Thoracic aorta (tissue), 2 donors: ENCODE measurements at regions not wholly inside any gene's neighbourhood (a gene's known extent, or its start where the extent isn't known, plus 50 kb on each side); places are given as distances from the start of the nearest gene placed in this dataset.

ENCODE experiments used
- ATAC-seq: fragments of 150-250 bp; one replicate; pipeline ENCODE4 v1.8.0; 2017; ENCODE audit warnings: low read depth; ENCODE audit not compliant: insufficient number of reproducible peaks, low FRiP score
- DNase-seq: peaks from one replicate; pipeline ENCODE4 v3.0.0-alpha.2; 2020; ENCODE audit warnings: low spot score
- H3K27ac ChIP-seq, 2 donors: fragments of 200-600 bp; sonication (generic); 1 replicate in 1 of 2; 2 replicates in 1 of 2; pipeline ENCODE4 v1.5.1; 2016; ENCODE audit warnings: mild to moderate bottlenecking in 2 of 2, moderate library complexity in 2 of 2
- H3K27me3 ChIP-seq: fragments of 200-600 bp; sonication (generic); replicated peaks from 2 replicates; pipeline ENCODE4 v1.6.0; 2016; ENCODE audit warnings: mild to moderate bottlenecking; ENCODE audit not compliant: insufficient read depth
- H3K36me3 ChIP-seq: fragments of 200-600 bp; sonication (generic); one replicate; pipeline ENCODE4 v1.5.1; 2016
- H3K4me1 ChIP-seq, 2 donors: fragments of 200-600 bp; sonication (generic); 1 replicate in 1 of 2; 2 replicates in 1 of 2; pipeline versions ENCODE4 v1.5.1 to v1.6.0; 2016; ENCODE audit warnings: low read depth in 2 of 2, mild to moderate bottlenecking in 1 of 2; ENCODE audit not compliant: control insufficient read depth in 1 of 2
- H3K4me3 ChIP-seq: fragments of 200-600 bp; sonication (generic); 2 replicates; pipeline ENCODE4 v1.5.1; 2016; ENCODE audit warnings: mild to moderate bottlenecking
- H3K9me3 ChIP-seq: fragments of 200-600 bp; sonication (generic); 2 replicates; pipeline ENCODE4 v1.5.1; 2016
- CTCF ChIP-seq: fragments of 200-600 bp; sonication (generic); IDR thresholded peaks from one replicate; pipeline ENCODE4 v1.5.1; 2019; ENCODE audit warnings: antibody characterized with exemption

GRCh38 chr1:29671446-29672356, 435.4 kb downstream of the PTPRU start:
- Histone ChIP-seq H3K27ac (no peak overlapping the region), H3K27me3 (no peaks in the 10 kb centered on the region), H3K4me3 (no peak overlapping the region), H3K4me1 (no peaks in the 10 kb centered on the region), H3K36me3 (no peaks in the 10 kb centered on the region), H3K9me3 (no peaks in the 10 kb centered on the region)
- TF ChIP-seq CTCF: no peak
- ATAC-seq (no peak), DNase-seq (no peak)

GRCh38 chr1:29670752-29671151, 434.4 kb downstream of the PTPRU start:
- no peaks in the 10 kb centered on the region for H3K36me3 ChIP-seq
- no peak overlapping the region for H3K4me3 ChIP-seq
- H3K4me1 ChIP-seq: no peaks in the 10 kb centered on the region
- DNase-seq: no peak
- ATAC-seq: no peak
- no peak overlapping the region for H3K27ac ChIP-seq
- H3K9me3 ChIP-seq: no peaks in the 10 kb centered on the region
- no peak for TF ChIP-seq CTCF
- H3K27me3 ChIP-seq: no peaks in the 10 kb centered on the region

- no peaks in the 10 kb centered on the region for H3K36me3 ChIP-seq
- DNase-seq (no peak), ATAC-seq (no peak)
- H3K27ac ChIP-seq: no peak overlapping the region
- TF ChIP-seq CTCF: no peak
- H3K9me3 ChIP-seq: no peaks in the 10 kb centered on the region
- H3K4me3 ChIP-seq: no peak overlapping the region
- no peaks in the 10 kb centered on the region for H3K4me1 ChIP-seq
- no peaks in the 10 kb centered on the region for H3K27me3 ChIP-seq
Measured at GRCh38 chr1:29669912-29670311, 433.6 kb downstream of the PTPRU start.

- H3K4me3 ChIP-seq: no peak overlapping the region
- DNase-seq (no peak), ATAC-seq (no peak)
- H3K4me1 ChIP-seq: no peaks in the 10 kb centered on the region
- no peaks in the 10 kb centered on the region for H3K9me3 ChIP-seq
- no peaks in the 10 kb centered on the region for H3K36me3 ChIP-seq
- no peaks in the 10 kb centered on the region for H3K27me3 ChIP-seq
- no peak overlapping the region for H3K27ac ChIP-seq
- no peak for TF ChIP-seq CTCF
Measured at GRCh38 chr1:29669158-29669871, 433.0 kb downstream of the PTPRU start.

- Histone ChIP-seq H3K27me3 (no peaks in the 10 kb centered on the region), H3K36me3 (no peaks in the 10 kb centered on the region), H3K4me1 (no peaks in the 10 kb centered on the region), H3K27ac (no peak overlapping the region), H3K9me3 (no peaks in the 10 kb centered on the region), H3K4me3 (no peak overlapping the region)
- no peak for TF ChIP-seq CTCF
- DNase-seq (no peak), ATAC-seq (no peak)
Measured at GRCh38 chr1:29668551-29669157, 432.3 kb downstream of the PTPRU start.
